Tibial nerve (tissue), 4 donors: ENCODE measurements at regions not wholly inside any gene's neighbourhood (a gene's known extent, or its start where the extent isn't known, plus 50 kb on each side); places are given as distances from the start of the nearest gene placed in this dataset.

Experiments
- EP300 ChIP-seq, 2 donors: sonication (generic); formaldehyde crosslinking; IDR thresholded peaks; one replicate each; pipeline ENCODE4 v1.6.1; 2017; ENCODE audit warnings: antibody characterized with exemption in 2 of 2, mild to moderate bottlenecking in 1 of 2
- TF ChIP-seq, protein P1 (sequence below), 5 experiments: fragments of 200-600 bp in 3 of 5; fragments of 450-650 bp in 2 of 5; sonication (generic) in 3 of 5; IDR thresholded peaks; one replicate each; pipeline ENCODE4 v1.5.1; 2016 to 2019; ENCODE audit warnings: antibody characterized with exemption in 5 of 5, mild to moderate bottlenecking in 3 of 5, moderate library complexity in 2 of 5

DNA sequence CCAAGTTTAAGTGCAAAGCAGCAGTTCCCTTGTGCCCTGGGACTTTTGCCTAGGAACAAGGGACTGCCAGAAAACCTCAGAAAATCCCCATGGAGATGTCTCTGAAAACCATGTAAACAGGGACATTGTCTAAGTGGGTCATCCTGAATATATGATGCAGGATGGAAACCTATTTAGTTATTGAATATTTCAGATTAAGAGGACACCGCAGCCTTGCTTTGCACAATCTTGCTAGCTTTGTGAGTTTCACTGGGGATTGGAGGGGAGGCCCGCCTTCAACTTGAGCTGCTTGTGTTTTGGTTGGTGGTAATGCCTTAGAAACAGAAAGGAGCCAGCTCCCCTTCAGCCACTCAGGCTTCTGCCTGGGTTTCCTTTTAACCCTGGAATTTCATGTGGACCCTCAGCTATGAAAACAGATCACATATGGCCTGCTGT, 112.8 kb downstream of the C9orf152 start:
- TF ChIP-seq, protein P1, sequence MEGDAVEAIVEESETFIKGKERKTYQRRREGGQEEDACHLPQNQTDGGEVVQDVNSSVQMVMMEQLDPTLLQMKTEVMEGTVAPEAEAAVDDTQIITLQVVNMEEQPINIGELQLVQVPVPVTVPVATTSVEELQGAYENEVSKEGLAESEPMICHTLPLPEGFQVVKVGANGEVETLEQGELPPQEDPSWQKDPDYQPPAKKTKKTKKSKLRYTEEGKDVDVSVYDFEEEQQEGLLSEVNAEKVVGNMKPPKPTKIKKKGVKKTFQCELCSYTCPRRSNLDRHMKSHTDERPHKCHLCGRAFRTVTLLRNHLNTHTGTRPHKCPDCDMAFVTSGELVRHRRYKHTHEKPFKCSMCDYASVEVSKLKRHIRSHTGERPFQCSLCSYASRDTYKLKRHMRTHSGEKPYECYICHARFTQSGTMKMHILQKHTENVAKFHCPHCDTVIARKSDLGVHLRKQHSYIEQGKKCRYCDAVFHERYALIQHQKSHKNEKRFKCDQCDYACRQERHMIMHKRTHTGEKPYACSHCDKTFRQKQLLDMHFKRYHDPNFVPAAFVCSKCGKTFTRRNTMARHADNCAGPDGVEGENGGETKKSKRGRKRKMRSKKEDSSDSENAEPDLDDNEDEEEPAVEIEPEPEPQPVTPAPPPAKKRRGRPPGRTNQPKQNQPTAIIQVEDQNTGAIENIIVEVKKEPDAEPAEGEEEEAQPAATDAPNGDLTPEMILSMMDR (IDR thresholded peaks at IDR 0.05), result no peak
- TF ChIP-seq EP300 (IDR thresholded peaks at IDR 0.05), result no peak
